A172 (cell line): ENCODE measurements at regions not wholly inside any gene's neighbourhood (a gene's known extent, or its start where the extent isn't known, plus 50 kb on each side); places are given as distances from the start of the nearest gene placed in this dataset.
"Not testable (repeated sequence)": the region's sequence is repeated elsewhere in the genome, so short reads cannot be mapped to it uniquely, and the experiment has no call there.

Experiments
- DNase-seq: peaks from one replicate; pipeline ENCODE4 v3.0.0-alpha.2; 2015; ENCODE audit warnings: low spot score

DNA sequence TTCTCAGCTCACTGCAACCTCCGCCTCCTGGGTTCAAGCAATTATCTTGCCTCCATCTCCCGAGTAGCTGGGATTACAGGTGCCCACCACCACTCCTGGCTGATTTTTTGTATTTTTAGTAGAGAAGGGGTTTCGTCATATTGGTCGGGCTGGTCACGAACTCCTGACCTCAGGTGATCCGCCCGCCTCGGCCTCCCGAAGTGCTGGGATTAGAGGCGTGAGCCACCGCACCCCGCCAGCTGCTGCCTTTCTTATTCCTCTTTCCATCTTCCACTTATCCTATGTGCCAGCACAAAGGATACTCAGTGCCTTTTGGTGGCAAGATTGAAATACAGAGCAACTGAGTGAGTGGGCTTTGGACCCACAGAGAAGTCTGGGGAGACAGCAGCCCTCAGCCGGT lies 97.6 kb upstream of the HES1 start:
- DNase-seq, result not testable (repeated sequence)

GRCh38 chr3:194038960-194039359 lies 97.0 kb upstream of the HES1 start:
- no peak for DNase-seq

DNA sequence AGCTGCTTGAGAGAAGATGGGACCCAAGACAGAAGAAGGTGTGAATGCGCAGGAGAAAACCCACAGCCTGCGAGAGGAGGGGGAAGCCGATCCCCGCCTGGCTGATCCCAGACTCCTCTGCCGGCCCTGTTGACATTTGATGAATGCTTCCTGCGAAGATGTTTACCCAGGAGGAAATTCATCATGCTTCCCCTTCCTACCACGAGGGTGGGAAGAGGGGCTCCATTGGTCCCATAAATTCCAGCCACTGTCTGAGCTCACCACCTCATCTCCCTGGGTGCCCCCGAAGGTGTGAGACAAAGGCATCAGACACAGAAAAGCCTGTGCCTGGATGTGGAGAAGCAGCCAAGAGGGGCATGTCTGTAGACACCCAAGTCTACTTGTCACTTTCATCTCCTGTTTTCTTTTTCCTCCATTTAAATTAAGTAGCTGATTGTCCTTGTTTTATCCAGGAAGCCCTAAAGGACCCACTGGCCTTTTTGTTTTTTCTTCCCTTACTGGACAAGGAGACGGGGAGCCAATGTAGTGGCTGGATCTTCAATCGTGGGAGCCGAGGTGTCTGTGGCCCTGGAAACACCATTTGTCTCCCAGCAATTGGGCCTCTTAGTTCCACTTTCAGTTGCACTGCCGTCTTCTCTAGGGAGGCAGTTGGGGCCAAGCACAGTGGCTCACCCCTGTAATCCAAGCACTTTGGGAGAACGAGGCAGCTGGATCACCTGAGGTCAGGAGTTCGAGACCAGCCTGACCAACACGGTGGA lies 95.3 kb upstream of the HES1 start:
- no peak for DNase-seq

DNA sequence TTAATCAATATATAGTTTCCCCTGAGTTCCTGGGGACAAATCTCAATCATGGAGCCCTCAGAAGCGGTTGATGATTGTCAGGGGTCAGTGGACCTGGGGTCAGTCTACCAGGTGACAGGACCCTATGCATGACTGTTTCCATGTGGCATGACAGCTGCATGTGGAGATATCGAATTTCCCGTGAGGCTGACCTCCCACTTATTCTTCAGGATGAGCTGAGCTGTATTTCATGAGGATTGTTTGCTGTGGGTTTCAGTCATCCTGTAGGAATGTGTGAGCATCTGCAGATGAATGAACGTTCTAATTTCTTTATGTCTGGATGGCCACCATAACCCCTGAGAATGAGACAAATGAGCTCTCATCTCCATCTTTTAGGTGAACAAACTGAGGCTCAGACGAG lies 93.0 kb upstream of the HES1 start:
- DNase-seq, result peak; percentile 54

DNA sequence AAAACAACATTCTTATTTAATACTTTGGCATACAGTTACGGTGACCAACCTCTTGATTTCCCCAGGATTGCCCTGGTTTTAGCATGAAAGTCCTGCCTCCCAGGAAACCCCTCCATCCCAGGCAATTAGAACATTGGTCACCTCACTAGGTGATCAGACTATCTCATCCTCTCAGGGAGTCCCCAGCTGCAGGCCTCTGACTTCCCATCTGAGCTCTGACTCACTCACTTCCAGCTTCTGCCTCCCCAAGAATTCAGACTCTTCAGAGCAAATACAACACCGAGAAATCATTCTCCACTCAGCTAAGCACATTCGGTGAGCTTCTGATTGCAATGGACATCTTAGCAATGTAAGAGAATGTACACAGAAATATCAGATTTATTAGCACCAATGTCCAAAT lies 92.4 kb upstream of the HES1 start:
- DNase-seq, result peak; percentile 80

GRCh38 chr3:194045289-194045688 lies 90.7 kb upstream of the HES1 start:
- no peak for DNase-seq

DNA sequence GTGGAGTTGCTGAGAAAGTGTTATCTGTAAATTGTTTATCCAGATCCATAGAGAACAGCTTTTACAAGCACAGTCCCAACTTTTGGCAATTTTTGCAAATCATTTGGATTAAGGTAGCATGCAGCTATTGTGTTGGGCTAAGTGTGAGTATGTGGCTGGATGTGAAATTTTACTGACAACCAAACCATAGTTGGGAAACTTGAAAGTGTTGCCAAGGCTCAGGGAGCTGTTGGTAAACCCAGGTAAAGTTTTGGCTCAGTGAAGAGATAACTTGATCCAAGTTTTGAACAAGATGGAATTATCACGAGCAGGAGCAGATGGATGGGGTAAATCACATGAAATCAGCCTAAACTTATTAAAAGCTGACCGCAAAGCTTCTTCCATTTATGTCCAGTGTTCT lies 90.0 kb upstream of the HES1 start:
- DNase-seq, result no peak

DNA sequence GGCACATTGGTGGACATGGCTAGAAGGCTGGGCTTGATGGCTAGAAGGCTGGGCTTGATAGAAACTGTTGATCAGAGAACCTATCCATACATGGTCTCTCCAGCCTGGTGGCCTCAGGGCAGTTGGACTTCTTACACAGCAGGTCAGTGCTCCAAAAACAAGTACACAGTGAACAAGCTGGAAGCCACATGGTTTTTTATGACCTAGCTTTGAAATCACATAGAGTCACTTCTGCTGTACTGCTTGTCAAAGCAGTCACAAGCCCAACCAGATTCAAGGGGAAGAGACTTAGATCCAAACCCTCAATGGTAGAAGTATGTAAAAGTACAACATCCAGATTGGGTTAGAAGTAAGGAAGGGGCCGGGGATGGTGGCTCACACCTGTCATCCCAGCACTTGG lies 89.4 kb upstream of the HES1 start:
- no peak for DNase-seq

GRCh38 chr3:194046995-194047645 lies 88.8 kb upstream of the HES1 start:
- DNase-seq, result no peak

GRCh38 chr3:194049394-194049793 lies 86.6 kb upstream of the HES1 start:
- no peak for DNase-seq

DNA sequence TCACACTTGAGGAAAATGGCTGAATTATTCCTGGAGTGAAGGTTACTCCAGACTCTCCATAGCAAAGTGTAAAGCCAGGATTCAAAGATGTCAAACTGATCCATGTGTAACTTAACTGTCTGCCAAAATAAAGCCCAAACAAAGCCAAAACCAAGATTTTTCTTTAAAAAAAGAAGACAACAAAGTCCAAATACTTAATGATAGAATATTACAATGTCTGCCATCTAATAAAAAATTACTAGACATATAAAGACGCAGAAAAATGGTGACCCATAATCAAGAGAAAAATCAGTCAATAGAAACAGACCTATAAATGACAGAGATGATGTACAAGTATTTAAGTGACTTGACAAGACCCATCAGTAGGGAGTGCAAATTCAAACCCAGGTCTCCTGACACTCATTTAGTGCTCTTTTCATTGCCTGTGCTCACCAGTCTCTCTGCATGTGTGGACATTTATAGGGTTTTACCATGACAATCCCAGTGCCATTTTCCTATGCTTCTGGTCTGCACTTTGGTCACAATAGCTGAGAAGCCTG lies 85.1 kb upstream of the HES1 start:
- no peak for DNase-seq

GRCh38 chr3:194051366-194052149 lies 84.4 kb upstream of the HES1 start:
- no peak for DNase-seq

- DNase-seq, result no peak
Measured at GRCh38 chr3:194053136-194053535, 82.8 kb upstream of the HES1 start.

DNA sequence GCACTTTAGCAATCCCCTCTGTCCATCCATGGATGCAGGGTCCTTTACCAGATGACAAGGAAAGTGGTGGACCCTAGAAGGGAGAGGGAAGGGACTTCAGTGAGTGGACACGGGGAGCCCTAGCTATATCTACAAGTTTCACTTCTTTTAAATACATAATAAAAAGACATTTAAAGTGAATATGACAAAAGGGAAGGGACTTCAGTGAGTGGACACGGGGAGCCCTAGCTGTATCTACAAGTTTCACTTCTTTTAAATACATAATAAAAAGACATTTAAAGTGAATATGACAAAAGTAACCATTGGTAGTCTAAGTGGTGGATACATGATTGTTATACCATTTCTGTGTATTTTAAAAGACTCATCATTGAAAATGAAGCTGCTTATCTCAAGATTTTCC lies 81.9 kb upstream of the HES1 start:
- no peak for DNase-seq

DNA sequence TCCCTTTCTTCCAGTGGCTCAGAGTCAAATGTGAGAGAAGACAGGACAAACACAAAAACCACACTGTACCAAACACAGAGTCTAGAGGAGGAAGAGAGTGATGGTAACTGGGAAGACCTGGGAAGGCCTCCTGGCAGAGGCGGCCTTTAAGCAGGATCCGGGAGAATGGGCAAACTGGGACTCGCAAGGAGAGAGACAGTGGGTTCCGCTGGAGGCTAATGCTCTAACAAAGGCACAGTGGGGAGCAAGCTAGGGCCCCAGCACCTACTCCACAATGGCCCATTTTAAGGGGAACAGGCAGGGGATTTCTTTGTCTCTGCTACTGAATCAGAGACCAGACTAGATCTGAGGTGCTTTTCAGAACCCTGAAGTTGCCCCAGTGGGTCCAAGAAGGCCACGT lies 81.4 kb upstream of the HES1 start:
- DNase-seq, result no peak

DNA sequence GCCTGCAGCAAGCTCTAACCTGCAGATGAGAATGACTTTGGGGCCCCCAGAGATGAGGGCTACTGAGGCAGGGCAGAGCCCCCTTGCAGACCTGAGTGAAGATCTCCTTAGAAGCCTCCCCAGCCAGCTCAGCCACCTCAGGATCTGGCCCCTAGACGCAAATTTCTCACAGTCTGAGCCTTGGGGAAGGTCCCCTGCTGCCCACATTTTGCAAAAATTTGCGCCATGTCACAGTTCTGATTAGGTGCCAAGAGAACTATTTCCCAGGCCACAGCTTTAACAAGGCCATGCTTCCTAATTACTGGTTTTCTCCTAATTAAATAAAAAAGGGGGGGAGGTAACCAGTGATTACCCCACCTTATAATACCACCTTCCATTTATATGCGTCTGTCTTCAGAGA lies 81.0 kb upstream of the HES1 start:
- DNase-seq, result no peak

DNA sequence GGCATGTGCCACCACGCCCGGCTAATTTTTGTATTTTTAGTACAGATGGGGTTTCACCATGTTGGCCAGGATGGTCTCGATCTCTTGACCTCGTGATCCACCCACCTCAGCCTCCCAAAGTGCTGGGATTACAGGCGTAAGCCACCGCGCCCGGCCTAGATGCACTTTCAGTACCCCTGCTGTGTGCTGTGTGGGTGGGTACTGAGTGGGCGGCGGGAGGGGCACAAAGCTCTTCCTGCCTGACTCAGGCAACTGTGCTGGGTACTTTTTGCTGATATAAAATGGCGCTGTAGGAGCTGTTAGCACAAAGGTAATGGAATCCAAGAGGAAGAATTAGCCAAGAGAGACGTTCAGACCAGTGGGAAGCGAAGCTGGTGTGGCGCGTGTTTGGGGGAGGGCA lies 79.6 kb upstream of the HES1 start:
- DNase-seq, result not testable (repeated sequence)

- no peak for DNase-seq
Measured at GRCh38 chr3:194056731-194057415, 79.1 kb upstream of the HES1 start.

DNA sequence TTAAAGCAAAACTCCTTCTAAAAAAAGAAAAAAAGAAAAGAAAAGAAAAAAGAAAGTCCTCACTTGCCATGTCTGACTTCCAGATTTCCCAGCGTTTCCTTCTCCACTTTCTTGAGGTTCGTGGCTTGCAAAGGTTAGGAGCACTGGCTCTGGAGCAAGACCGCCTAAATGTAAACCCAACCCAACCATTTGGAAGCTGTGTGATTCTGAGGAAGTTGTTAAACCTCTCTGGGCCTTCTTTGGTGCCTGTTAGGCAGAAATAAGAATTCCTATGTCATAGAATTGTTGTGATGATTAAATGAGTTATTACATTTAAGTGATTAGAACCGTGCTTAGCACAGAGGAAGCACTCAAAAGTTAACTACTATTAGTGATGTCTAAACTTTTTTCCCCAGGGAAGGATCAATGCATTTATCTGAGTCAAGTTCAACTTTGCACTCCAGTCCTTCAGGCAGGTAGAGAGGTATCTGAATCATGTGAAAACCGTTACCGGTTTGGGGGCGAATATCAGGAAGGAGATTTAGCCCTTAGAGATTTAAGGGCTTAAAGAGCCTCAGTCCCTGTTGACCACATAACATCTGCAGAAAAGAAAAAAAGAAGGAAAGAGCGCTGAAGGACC lies 78.3 kb upstream of the HES1 start:
- DNase-seq, result no peak

DNA sequence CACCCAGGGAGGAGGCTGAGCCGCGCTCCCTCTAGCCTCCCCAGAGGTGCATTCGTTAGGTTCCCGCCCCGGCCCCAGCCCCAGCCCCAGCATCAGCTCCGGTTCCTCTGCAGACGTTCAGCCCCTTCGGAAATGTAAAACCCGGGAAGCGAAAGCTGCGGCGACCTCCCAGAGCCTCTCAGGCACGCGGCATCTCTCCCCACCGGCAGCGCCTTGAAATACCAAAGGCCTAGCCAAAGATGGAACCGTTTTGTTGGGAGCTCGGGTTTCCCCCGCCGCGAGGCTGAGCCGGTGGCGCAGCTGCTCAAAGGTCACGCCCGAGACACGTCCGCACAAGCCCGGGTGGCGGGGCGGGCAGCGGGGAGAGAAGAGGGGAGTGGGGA lies 77.8 kb upstream of the HES1 start:
- no peak for DNase-seq

GRCh38 chr3:194058753-194059152 lies 77.2 kb upstream of the HES1 start:
- DNase-seq, result no peak
